HG03039 (cell line): ENCODE measurements at regions not wholly inside any gene's neighbourhood (a gene's known extent, or its start where the extent isn't known, plus 50 kb on each side); places are given as distances from the start of the nearest gene placed in this dataset.
"Not testable (repeated sequence)": the region's sequence is repeated elsewhere in the genome, so short reads cannot be mapped to it uniquely, and the experiment has no call there.

Experiments
- ATAC-seq: cut with Tn5 transposase; IDR thresholded peaks from one replicate; pipeline ENCODE4 v1.9.1; 2021; ENCODE audit warnings: mild to moderate bottlenecking, moderate library complexity; ENCODE audit not compliant: unreplicated experiment

DNA sequence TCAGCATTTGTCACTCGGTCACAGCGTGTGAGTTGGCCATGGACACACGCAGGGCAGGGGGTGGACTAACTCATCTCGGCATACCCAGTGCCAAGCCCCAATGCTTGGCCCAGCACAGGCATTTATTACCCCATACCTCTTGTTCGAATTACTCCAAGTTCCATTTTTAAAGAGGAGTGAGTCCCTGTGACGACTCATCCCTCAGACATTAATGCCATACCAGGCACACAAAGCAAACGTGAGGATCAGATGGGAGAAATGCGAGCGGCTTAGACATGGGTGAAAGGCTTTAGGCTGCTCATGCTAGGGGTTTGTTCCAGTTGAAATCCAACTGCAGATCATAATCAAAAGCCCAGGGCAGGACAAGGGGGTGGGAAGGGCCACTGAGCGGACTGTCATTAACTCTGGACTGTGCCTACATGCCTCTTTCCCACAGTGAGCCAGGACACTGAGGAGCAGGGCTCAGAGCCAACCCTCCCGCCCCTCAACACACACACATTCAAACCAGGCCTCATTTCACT, 118.5 kb upstream of the NGF start:
- ATAC-seq = no peak

DNA sequence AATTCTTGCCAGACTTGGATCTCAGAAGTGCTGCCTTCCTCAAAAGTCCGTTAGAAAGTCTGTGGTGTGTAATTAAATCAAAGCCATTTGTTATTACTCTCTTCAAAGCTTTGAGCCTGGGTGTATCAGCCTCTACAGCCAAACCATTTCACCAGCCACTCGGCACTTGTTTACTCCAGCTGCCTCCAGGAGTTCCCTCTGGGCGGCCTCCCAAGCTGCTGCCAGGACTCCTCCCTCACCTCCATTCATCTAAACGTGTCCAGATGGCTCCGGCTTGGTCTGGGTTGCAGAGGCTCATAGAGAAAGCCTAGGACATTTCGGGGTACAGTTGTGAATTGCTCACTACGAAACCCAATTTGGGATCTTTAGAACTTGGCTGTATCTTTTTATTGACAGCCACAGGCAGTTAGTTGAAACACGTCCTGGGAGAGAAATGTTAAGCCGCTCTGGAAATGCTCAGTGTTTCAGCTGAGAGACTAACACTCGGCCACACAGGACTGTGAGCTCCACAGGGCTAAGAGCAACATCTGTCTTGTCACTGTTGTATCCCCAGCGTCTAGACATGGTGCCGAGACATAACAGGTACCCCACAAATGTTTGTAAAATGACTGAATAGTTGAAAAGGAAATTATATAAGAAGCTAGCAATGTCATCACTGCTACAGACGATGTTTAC, 116.9 kb upstream of the NGF start:
- ATAC-seq = no peak

DNA sequence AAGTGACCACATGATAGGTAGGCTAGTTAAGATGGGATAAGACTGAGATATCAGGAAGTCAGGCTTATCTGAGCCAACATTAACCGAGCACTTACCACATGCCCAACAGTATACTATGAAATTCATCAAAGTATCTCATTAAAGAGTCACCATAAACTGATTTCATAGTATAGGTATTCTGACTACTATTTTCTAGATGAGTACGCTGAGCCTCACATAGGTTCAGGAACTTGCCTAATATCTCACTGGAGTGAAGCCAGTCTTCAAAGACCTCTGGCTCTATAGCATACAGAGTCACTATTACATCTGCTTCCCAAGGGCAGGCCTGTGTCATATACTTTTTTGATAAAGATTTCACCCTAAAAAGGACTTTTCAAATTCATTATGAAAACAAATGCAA, 115.6 kb upstream of the NGF start:
- no peak for ATAC-seq

DNA sequence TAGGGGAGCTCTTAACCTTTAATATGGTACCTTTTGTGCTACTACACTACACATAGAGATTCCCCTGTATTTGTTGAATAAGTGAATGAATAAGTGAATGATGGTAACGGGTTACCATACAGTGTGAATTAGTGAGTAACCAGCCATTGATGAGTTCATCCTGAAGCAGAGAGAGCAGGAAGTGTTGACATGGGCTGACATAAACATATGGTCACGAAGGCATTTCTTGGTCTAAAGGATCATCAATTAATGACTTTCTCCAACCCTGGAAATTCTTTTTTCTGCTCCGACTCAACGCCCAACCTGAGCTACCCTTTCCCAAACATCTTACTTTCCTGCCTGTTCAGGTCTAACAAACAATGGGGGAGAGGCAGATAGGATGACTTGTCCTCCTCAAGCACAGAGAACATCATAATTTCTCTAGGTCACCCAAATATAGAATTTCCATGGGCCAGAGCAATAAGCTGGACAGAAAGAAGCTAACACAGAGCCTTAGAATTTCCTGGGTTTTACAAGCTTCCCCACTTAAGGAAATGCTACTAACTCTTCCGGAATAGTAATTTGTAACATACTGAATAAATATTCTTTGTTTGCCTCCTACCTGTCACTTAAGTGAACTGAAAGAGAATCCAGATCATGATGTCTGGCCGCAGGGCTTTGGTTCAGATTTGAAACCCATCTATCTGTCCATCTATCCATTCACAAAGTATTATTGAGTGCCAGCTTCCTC, 114.7 kb upstream of the NGF start:
- ATAC-seq = no peak

DNA sequence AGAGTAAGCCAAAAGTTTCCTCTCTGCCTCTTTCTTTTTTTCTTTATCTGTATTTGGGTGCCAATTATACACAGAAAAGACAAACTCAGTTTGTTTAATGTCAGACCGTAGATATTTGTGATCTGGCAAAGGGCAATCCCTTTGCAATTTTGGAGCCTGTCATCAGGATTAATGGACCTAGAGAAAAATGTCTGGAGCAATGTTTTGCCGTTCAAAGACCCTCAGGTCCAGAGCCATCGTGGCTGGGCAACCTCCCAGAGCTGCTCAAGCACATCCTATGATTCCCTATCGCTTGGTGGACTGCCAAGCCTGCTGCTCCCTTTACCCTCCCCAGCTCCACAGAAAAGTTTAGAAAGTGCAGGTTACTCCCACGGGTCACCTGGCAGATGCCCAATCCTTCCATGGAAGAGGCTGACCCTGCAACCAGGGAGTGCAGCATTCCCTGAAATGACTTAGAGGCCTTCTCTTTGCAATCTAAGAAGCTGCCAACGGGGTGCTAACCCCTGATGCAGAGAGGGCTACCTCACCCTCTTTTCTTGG, 112.5 kb upstream of the NGF start:
- ATAC-seq = no peak

DNA sequence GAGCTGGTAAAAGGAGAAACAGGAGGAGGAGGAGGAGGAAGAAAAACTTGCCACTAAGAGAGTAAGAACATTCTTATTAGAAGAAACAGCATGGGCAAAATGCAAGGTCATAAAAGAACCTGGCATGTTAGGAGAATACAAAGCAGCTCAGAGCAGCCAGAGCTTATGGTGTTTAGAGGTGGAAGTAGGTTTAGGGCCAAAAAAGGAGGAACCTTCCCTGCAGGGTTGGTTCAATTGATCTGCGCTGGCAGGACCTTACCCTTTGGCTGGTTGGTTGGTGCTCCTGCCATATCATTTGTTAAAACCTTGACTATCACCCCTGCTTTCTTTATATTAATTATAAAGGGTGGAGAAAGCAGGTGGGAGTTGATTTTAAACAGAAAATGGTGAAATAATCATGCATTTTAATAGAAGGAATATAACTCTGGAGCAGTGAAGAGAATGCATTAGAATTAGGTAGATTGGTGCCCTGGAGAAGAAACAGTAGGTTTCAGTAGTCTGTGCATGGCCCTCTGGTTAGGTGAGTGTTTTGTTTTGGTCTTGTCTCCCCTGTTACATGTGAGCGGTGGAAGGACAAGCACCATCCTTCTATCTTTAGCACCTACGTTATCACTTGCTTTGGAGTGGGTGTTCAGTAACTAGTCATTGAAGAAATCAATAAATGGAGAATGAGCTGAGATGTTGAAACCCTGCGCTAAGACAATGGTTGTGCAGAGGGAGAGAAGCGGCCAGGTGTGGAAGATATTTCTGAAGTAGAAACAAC, 110.4 kb upstream of the NGF start:
- no peak for ATAC-seq

DNA sequence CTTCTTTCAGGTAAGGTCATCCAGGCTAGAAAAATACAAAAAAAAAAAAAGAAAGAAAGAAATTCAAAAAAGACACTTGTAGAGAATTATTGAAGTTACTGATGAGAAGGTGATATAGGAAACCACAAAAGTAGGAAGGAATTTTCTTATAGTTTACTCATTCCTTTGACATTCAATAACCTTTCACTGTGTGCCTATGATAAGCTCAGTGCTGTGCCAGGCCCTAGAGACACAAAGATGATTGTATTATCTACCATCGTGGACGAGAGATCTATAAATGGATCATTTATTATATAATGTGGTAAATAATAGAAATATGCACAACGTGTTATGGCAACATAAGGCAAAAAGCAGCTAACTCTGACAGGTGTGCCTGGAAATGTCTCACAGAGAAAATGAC, 109.6 kb upstream of the NGF start:
- no peak for ATAC-seq

DNA sequence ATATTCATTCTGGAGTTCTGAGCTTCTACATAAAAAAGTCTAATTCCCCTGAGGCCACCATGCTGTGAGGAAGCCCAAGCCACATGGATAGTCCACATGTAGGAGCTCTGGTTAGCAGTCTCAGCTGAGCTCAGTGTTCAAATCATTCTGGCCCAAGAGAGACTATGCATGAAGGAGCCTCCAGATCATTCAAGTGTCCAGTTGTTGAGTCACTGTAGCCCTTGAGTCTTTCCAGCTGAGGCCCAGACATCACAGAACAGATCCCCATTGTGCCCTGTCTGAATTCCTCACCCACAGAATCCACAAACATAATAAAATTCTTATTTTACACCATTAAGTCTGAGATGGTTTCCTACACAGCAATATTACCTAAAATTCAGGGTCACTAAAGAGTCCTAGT, 107.0 kb upstream of the NGF start:
- ATAC-seq = no peak

DNA sequence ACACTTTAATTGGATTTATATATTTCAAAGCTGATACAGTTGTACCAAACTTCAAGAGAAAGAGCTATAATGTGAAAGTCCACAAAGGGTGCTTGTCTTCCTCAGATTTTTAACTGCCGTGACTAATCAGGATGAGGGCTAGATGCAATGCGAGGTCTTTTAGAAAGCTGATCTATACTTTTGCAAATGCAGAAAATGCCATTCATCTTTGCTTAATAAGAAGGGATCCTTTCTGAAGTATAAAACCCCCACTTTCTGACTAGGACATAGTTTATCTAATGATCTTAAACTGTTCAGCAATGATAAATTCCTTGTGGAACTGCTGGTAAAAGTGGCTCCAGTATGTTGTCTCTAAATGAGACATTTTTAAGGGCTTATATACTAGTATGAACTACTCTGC, 102.7 kb upstream of the NGF start:
- no peak for ATAC-seq

DNA sequence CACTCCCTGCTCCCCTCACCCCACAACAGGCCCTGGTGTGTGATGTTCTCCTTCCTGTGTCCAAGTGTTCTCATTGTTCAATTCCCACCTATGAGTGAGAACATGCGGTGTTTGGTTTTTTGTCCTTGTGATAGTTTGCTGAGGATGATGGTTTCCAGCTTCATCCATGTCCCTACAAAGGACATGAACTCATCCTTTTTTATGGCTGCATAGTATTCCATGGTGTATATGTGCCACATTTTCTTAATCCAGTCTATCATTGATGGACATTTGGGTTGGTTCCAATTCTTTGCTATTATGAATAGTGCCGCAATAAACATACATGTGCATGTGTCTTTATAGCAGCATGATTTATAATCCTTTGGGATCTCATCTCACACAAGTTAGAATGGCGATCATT, 101.5 kb upstream of the NGF start:
- not testable (repeated sequence) for ATAC-seq

DNA sequence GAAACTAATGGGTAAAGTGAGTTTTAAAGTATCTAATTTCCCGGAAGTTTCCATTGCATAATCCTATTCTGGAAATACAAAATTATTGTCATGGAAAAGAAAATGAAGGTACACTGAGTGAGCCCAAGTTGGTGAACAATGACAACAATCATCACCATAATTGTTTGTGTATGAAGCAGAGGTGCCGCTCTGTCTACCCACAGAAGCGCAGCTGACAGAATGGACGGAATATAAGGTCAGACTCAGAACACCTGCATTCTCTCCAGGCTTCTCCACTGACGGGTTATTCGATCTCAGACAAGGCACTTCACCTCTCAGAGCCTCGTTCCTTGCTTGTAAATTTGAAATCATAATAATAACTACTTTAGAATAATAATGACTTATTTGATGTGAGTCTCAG, 99.1 kb upstream of the NGF start:
- no peak for ATAC-seq

DNA sequence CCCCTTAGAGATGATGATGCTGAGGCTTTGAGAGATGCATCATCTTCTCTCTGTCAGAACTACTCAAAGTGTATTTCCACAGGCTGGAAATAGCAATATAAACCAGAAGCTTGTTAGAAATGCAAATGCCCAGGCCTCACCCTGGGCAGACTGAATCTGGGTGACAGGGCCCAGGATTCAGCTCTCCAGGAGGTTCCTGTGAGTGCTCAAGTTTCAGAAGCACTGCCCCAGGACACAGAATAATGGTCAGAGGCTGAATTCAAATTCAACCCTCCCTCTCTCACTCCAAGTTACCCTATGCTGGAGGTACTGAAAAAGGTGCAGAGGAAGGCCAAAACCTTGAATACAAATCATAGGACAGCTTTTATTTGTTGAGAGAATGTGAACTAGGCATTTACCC, 98.5 kb upstream of the NGF start:
- ATAC-seq = no peak

DNA sequence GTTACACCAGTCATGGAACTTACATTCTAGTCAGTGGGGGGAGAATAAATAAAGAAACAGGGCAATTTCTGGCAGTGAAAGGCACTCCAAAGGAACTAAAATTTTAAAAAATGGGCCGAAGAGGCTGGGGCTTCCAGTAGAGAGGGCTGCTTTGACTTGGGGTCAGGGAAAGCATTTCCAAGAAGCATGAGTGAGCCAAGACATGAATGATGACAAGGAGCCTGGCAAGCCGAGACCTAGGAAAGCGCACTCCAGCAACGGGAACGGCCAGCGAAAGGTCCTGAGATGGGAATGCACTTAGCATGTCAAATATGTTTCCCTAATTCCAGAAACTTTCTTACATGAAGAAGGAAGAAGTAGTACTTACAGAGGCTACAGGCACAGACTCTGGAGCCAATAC, 95.4 kb upstream of the NGF start:
- ATAC-seq = no peak

DNA sequence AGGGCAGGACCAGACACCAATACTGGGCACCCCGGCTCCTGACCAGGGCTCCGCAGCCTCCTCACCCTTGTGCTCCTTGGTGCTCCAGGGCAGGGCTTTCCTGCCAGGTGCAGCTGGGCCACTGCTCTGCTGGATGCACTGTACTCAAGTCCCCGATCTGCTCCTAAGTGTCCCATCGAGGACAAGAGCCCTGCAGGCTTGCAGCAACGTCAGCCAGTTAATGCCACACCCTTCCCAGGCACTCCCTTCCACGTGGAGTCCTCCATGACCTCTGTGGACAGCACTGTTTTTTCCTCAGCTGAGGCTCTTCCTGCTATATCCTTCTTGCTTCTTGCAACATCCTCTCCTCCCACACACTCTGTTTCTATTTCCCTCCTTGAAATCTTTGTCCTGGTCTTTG, 94.0 kb upstream of the NGF start:
- no peak for ATAC-seq

DNA sequence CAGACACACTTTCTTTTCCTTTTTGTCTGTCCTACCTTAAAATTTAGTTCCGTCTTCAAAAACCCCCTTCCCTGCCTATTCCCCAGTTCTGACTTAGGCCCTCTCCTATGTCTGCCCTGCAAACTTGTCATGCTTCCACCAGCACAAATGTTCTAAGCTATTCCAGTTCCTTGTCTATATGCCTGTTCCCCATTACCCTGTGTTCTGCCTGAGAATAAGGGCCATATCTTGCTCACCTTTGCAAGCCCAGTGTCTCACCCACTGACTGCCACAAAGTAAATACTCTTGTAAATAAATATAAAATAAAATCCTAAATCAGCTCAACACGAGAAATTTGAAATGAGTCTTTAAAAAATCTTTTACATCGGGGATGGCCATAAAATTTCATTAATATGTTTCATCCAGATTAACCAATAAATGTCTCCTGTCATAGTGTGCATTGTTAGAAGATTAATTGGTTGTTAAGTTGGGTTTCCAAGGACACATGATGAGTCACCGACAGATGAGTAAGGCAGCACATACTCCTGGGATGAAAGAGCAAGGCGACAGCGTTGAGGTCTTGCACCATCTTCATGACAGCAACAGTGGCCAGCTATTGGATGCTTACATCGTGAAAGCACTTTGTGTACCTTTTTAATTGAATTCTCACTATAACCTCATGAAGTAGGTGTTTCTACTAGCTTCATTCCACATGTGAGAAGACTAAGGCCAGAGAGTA, 92.6 kb upstream of the NGF start:
- no peak for ATAC-seq

DNA sequence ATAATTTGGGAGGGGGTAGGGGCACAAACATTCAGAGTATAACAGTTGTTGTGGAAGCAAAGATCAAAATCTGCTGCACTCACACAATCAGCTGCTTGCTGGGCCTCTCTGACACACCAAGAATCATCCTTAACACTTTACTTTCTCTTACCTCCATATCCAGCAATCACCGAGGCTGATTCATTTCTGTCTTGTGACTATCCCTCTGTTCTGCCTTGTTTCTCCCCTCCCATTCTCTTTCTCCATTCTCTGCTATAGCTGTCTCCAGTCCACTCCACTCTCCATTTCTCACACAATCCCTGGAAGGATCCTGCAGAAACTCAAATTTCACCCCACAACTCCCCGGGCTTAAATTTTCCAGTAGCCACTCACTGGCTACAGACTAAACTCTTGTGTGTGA, 91.8 kb upstream of the NGF start:
- no peak for ATAC-seq

DNA sequence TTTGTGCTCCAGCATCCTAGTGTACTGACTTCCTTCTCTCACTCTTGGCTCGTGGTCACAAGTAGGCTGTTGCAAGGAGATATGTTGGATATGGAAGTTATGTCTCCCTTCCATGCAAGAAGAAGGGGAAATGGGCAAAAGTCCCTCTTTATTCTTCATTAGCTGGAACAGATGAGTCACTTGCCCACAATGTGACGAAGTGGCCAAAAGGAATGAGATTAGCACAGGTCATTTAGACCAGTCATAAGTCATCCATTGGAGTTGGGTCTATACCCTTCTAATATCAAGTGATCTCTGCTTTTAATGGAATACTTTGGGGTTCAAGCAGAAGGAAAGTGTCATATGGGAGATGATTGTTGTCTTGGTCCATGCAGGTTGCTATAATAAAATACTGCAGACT, 91.2 kb upstream of the NGF start:
- ATAC-seq = no peak

DNA sequence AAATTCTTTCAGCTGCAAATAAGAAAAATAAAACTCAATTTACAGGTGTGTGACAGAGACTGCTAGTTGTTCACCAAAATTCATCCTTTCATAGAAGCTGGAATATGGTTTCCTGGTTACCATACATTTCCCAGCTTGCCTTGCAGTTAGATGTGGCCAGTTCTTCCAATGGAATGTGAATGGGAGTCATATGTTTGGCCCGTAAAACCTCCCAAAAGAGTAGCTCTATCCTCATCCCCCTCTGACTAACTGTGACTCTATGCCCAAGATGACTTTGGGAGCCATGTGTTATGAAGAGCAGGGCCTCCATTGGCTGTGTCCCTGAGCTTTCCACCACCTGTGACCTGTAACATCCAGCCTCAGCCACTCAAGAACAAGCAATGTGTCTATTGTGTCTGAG, 90.6 kb upstream of the NGF start:
- no peak for ATAC-seq

DNA sequence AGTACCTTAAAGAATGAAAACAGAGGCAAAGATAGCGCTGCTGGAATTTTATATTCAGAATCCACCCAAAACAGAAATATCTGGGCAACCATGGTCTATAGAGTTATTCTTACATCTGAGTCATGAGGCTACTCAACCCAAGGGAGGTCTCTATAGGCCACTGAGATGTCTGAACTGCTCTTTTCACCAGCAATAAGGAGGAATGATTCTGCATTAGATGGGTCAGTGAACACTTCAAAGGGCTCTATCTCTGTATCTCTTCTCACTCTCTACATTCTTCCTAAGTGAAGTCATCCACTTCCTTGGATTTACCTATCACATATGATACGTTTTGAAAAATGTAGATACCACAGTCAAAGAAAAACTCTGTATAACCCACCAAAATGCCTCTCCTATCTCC, 90.2 kb upstream of the NGF start:
- ATAC-seq = no peak

DNA sequence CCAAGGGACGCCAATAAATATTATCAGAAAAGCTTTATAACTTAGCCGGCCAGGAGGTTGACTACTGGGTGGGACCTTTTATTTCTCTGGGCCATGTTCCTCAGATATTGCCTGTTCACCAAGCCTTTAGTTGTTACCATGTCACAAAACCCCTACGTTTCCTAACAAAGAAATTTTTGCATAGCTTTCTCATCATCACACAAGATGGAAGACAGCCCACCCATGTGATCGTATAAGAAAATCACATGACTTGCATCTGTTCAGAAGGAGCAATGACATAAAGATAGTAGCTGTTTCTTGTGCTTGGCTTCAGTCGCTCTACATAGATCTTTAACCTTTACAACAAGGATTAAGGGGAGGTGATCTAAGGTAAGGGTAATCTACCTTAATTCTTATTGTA, 88.9 kb upstream of the NGF start:
- ATAC-seq = no peak

DNA sequence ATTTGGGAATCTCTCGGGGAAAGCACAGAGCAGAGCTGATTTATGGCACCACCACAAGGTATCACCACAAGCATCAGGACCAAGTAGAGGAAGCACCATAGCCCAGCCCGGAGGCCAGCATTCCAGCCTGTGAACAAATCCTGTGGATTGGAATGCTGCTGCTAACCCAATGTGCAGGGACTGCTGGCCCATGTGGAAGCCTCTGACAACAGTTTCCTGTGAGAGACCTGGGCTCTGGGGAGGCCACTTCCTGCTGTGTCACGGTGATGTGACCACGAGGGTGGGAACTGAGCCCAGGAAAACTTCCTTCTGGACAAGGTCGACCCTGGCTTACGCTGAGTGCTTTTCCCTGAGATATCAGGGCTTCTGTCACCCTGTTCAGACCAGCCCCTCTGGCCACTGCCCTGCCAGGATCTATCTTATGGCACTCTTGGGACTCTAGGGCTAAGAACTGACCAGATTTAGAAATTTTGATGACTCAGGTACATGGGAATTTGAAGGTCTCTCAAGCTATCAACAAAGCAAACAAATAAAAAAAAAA, 88.3 kb upstream of the NGF start:
- ATAC-seq = no peak
